Effector memory CD8-positive, alpha-beta T cell (primary cell): ENCODE measurements at regions not wholly inside any gene's neighbourhood (a gene's known extent, or its start where the extent isn't known, plus 50 kb on each side); places are given as distances from the start of the nearest gene placed in this dataset.

Experiments used
- ATAC-seq: fragments of 150-1000 bp; cut with Tn5 transposase; replicated peaks from 2 replicates; pipeline ENCODE4 v1.10.0; 2021; ENCODE audit warnings: mild to moderate bottlenecking, moderate library complexity
- DNase-seq, 3 experiments: peaks; one replicate each; pipeline ENCODE4 v3.0.0; 2021
- H3K27ac Mint-ChIP-seq, 2 donors: one replicate each; pipeline ENCODE4 v1.8.0; 2022; ENCODE audit warnings: mild to moderate bottlenecking in 2 of 2, mixed read lengths in 2 of 2, moderate library complexity in 2 of 2
- H3K27me3 Mint-ChIP-seq, 2 donors: one replicate each; pipeline ENCODE4 v1.8.0; 2022; ENCODE audit warnings: mixed read lengths in 2 of 2
- H3K36me3 Mint-ChIP-seq: one replicate; pipeline ENCODE4 v1.8.0; 2022; ENCODE audit warnings: mild to moderate bottlenecking, moderate library complexity, mixed read lengths; ENCODE audit not compliant: insufficient read depth
- H3K4me1 Mint-ChIP-seq, 2 donors: one replicate each; pipeline ENCODE4 v1.8.0; 2022; ENCODE audit warnings: low read depth in 2 of 2, mixed read lengths in 2 of 2
- H3K4me3 Mint-ChIP-seq, 2 donors: one replicate each; pipeline ENCODE4 v1.8.0; 2022; ENCODE audit warnings: mild to moderate bottlenecking in 2 of 2, mixed read lengths in 2 of 2, moderate library complexity in 2 of 2
- H3K9me3 Mint-ChIP-seq, 2 donors: one replicate each; pipeline ENCODE4 v1.8.0; 2022; ENCODE audit warnings: mixed read lengths in 2 of 2

GRCh38 chr1:11338284-11338924 is 65.4 kb downstream of the UBIAD1 start:
- Mint-ChIP-seq H3K36me3 (peaks cover 2% of the 10 kb centered on the region), H3K9me3 (no peaks in the 10 kb centered on the region), H3K27ac (peak overlapping the region in 1 of 2 donors; percentile 54), H3K4me3 (no peak overlapping the region), H3K4me1 (peaks cover 11 to 12% of the 10 kb centered on the region in 2 donors), H3K27me3 (peaks cover 33 to 57% of the 10 kb centered on the region in 2 donors)
- no peak for DNase-seq
- ATAC-seq: no peak

GRCh38 chr1:11339346-11340232 is 66.6 kb downstream of the UBIAD1 start:
- Mint-ChIP-seq H3K27me3 (peaks cover 34 to 56% of the 10 kb centered on the region in 2 donors), H3K4me3 (no peak overlapping the region), H3K36me3 (peaks cover 2% of the 10 kb centered on the region), H3K4me1 (peaks cover 8 to 12% of the 10 kb centered on the region in 2 donors), H3K27ac (no peak overlapping the region), H3K9me3 (no peaks in the 10 kb centered on the region)
- no peak for DNase-seq
- ATAC-seq: no peak

- Mint-ChIP-seq H3K27me3 (peaks cover 40 to 56% of the 10 kb centered on the region in 2 donors), H3K4me1 (peaks cover 5 to 8% of the 10 kb centered on the region in 2 donors), H3K36me3 (peaks cover 2% of the 10 kb centered on the region), H3K9me3 (no peaks in the 10 kb centered on the region), H3K27ac (no peak overlapping the region), H3K4me3 (no peak overlapping the region)
- ATAC-seq: no peak
- DNase-seq: no peak
Measured at GRCh38 chr1:11340233-11340632, 67.2 kb downstream of the UBIAD1 start.

GRCh38 chr1:11341901-11342552 is 69.0 kb downstream of the UBIAD1 start:
- DNase-seq (no peak), ATAC-seq (no peak)
- Mint-ChIP-seq H3K9me3 (no peaks in the 10 kb centered on the region), H3K27me3 (peaks cover 41 to 63% of the 10 kb centered on the region in 2 donors), H3K4me1 (peaks cover 0 to 4% of the 10 kb centered on the region in 2 donors), H3K27ac (no peak overlapping the region), H3K36me3 (no peaks in the 10 kb centered on the region), H3K4me3 (no peak overlapping the region)

- Mint-ChIP-seq H3K4me1 (peaks cover 0 to 2% of the 10 kb centered on the region in 2 donors), H3K27me3 (peaks cover 41 to 69% of the 10 kb centered on the region in 2 donors), H3K9me3 (no peaks in the 10 kb centered on the region), H3K27ac (no peak overlapping the region), H3K4me3 (no peak overlapping the region), H3K36me3 (no peaks in the 10 kb centered on the region)
- ATAC-seq (no peak), DNase-seq (no peak)
Measured at GRCh38 chr1:11342621-11343032, 69.6 kb downstream of the UBIAD1 start.

GRCh38 chr1:11345971-11346715 is 73.1 kb downstream of the UBIAD1 start:
- H3K4me3 Mint-ChIP-seq: no peak overlapping the region
- H3K9me3 Mint-ChIP-seq: no peaks in the 10 kb centered on the region
- no peak for ATAC-seq
- H3K4me1 Mint-ChIP-seq: peaks cover 5% of the 10 kb centered on the region in 2 donors
- no peaks in the 10 kb centered on the region for H3K36me3 Mint-ChIP-seq
- DNase-seq: no peak
- no peak overlapping the region for H3K27ac Mint-ChIP-seq
- peaks cover 17 to 67% of the 10 kb centered on the region in 2 donors for H3K27me3 Mint-ChIP-seq

GRCh38 chr1:11350265-11350664 is 77.3 kb downstream of the UBIAD1 start:
- Mint-ChIP-seq H3K36me3 (no peaks in the 10 kb centered on the region), H3K27ac (no peak overlapping the region), H3K27me3 (peaks cover 9 to 58% of the 10 kb centered on the region in 2 donors), H3K4me3 (peak overlapping the region in 1 of 2 donors; percentile 3), H3K9me3 (no peaks in the 10 kb centered on the region), H3K4me1 (peaks cover 5 to 8% of the 10 kb centered on the region in 2 donors)
- no peak for ATAC-seq
- no peak for DNase-seq

GRCh38 chr1:11352058-11352715 is 79.2 kb downstream of the UBIAD1 start:
- Mint-ChIP-seq H3K9me3 (no peaks in the 10 kb centered on the region), H3K36me3 (no peaks in the 10 kb centered on the region), H3K4me3 (peak overlapping the region in 1 of 2 donors; percentile 25), H3K4me1 (peaks cover 5 to 8% of the 10 kb centered on the region in 2 donors), H3K27ac (no peak overlapping the region), H3K27me3 (peaks cover 26 to 65% of the 10 kb centered on the region in 2 donors)
- DNase-seq (no peak), ATAC-seq (no peak)

GRCh38 chr1:11352816-11353799 is 80.1 kb downstream of the UBIAD1 start:
- ATAC-seq (no peak), DNase-seq (no peak)
- H3K4me3 Mint-ChIP-seq: peak overlapping the region in 1 of 2 donors; percentile 25
- peaks cover 5 to 8% of the 10 kb centered on the region in 2 donors for H3K4me1 Mint-ChIP-seq
- peaks cover 3% of the 10 kb centered on the region for H3K36me3 Mint-ChIP-seq
- H3K9me3 Mint-ChIP-seq: no peaks in the 10 kb centered on the region
- H3K27ac Mint-ChIP-seq: no peak overlapping the region
- peaks cover 35 to 65% of the 10 kb centered on the region in 2 donors for H3K27me3 Mint-ChIP-seq

- Mint-ChIP-seq H3K27ac (no peak overlapping the region), H3K4me1 (peaks cover 3 to 6% of the 10 kb centered on the region in 2 donors), H3K36me3 (peaks cover 3% of the 10 kb centered on the region), H3K9me3 (no peaks in the 10 kb centered on the region), H3K4me3 (no peak overlapping the region), H3K27me3 (peaks cover 54 to 72% of the 10 kb centered on the region in 2 donors)
- DNase-seq (no peak), ATAC-seq (no peak)
Measured at GRCh38 chr1:11354893-11355553, 82.0 kb downstream of the UBIAD1 start.
